Activated CD4-positive, CD25-positive, alpha-beta regulatory T cell treated with anti-CD3 and anti-CD28 coated beads, Interleukin-2, amount 50 U/mL, for 16 hours (primary cell): ENCODE measurements at regions not wholly inside any gene's neighbourhood (a gene's known extent, or its start where the extent isn't known, plus 50 kb on each side); places are given as distances from the start of the nearest gene placed in this dataset.

Source experiments
- DNase-seq: peaks from one replicate; pipeline ENCODE4 v3.0.0-alpha.2; 2020; ENCODE audit warnings: low read depth, low spot score

DNA sequence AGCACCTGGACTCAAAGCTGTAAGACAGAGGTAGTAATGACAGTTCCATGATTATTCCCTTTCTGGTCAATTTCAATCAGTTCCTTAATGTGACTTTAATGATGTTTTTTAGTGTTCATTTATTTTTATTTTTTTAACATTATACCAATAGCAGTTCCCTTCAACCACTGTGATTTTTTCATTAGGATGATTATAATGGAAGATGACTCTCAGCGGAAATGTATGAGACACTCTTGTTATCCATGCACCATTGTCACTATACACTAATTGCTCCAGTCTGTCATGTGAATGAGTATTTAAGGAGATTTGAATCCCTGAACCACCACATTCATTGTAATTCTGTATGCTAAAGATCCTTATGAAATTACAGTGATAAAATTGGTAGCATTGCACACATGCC is 2102.3 kb upstream of the AGA start:
- DNase-seq = no peak

DNA sequence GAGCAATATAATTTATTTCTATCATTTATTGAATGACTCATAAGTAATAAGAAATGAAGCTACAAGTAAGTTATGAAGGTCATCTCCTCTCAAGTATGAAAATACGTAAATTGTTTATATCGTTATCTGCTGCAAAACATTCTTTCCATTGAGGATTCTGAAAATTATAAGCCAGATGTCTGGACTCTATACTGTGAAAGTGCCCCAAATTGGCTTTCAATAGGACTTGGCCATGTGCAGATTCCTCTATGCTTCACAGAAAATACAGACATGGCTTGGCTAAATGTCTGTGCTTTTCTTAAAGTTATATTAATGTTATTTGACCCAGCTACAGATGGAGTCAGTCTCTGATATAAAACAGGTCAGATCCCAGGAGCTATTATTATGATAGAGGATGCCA is 2109.9 kb upstream of the AGA start:
- no peak for DNase-seq

- DNase-seq = no peak
Measured at GRCh38 chr4:179563741-179564140, 2121.5 kb upstream of the AGA start.

GRCh38 chr4:179569549-179569948 is 2127.3 kb upstream of the AGA start:
- no peak for DNase-seq

DNA sequence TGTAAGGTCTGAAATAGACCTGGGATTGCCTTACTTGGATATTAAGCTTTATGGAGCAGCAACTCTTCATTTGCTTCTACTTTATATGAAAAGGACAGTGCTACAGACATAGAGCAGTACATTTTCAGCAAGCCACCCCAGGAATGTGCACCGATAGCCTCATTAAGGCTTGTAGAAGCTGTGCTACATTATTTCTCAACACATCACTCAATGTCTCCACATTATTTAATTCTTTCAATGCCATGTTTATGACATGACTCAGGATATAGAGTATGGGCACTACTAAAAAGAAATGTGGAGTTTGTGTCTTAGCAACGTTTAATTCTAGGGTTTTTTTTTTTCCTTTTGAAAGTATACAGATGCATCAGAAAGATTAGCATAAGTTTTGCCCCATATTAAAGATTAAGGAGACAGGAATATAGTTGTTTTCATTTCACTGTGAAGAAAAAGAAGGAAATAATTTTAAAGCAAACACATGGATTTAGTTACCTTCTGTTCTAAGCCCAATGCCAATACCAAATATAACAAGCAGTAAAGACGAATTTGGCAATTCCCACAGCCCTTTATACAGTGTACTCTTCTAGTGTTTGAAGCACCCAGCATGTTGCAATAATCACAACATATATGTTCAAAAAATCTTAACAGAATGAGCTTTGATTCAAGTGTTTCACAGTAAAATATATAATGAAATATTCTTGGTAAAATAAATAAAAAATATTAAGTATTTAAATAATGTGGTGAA is 2140.1 kb upstream of the AGA start:
- no peak for DNase-seq

DNA sequence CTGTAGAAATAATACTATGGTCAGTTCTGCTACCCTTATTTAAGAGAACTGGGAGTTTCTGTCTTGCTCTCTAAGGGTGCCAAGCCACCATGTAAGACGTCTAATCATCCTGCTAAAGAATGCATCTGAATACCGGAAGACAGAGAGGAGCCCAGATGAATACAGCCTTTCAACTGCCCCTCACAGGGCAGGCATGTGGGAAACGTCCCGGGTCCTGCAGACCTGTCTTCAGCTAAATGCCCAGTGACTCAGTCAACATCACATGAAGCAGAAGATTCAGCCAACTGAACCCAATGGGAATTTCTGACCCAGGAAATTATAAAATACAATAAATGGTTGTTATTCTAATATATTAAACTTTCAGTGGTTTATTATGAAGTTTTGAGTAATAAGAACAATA is 2141.0 kb upstream of the AGA start:
- DNase-seq = no peak

GRCh38 chr4:179584101-179584500 is 2141.9 kb upstream of the AGA start:
- no peak for DNase-seq

GRCh38 chr4:179585761-179586160 is 2143.5 kb upstream of the AGA start:
- DNase-seq = no peak

- no peak for DNase-seq
Measured at GRCh38 chr4:179586460-179586859, 2144.2 kb upstream of the AGA start.

DNA sequence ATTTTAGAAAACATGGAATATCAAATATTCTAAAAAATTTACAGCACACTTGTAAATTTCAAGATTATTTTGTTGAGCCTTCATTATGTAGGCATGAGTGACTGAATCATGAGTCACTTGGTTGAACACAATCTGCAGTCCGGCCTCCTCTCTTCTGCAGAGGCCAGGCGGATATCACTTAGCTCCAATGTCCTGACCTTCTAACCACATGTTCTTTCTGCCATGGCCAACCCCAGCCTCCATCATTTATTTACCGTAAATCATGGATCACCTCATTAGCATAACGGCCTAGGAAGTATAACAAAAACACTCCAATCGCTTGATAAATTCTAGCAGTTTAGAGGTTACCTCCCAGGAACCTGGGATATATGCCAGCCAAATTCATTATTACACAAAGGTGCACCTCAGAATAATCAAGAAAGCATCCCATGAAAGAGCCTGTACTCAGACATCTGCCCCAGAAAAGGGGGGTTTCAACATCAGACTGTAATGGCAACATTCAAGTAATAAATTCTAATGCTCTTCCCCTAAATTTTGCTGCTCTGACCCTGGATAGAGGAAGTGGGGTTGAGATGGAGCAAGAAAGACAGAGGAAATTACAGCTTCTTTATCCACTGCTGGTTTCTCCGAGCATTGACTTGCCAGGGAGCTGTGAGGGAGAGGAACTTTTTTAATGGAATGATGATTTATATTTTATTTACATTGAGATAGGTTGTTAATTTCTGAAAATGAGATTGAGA is 2153.6 kb upstream of the AGA start:
- no peak for DNase-seq

- no peak for DNase-seq
Measured at GRCh38 chr4:179596621-179597020, 2154.4 kb upstream of the AGA start.

- DNase-seq = no peak
Measured at GRCh38 chr4:179597301-179597700, 2155.1 kb upstream of the AGA start.

DNA sequence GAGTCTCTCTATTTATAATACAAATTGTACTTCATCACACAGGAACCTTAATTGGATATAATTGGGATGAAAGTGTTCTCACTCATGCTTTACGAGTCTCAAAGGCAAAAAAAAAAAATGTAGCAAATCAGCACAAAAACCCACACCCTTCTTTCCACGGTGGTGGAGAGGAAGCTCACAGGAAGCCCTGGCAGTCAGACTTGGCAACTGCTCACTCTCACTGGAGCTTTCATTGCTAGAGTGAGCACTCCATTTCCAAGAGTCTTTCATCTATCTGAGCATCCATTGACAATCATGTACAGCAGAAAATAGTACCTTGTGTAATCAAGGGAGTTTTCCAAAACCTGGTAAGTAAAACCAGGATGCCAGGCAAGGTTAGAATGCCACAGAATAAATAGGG is 2159.4 kb upstream of the AGA start:
- no peak for DNase-seq

DNA sequence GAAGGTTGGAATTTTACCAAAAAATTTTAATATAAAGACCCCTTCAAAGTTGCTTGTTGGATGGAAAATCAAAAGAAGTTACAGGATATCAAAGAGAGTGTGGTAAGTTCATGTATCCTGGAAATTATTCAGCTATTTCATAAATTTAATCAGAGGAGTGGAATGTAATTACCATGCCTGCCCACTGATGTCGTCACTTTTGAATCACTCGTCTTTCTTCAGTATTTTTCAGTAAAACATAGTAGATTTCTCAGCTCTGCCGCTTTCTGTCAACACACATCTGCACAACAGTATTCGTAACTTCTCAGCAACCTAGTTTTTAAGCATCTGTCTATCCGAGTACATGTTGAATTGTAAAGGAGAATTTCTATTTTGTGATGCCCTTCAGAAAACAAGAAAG is 2163.0 kb upstream of the AGA start:
- no peak for DNase-seq

GRCh38 chr4:179607003-179607402 is 2164.8 kb upstream of the AGA start:
- DNase-seq = no peak

- DNase-seq = no peak
Measured at GRCh38 chr4:179615704-179616103, 2173.5 kb upstream of the AGA start.

- DNase-seq = no peak
Measured at GRCh38 chr4:179618966-179619365, 2176.7 kb upstream of the AGA start.

GRCh38 chr4:179624768-179625181 is 2182.5 kb upstream of the AGA start:
- DNase-seq = no peak

- DNase-seq = no peak
Measured at GRCh38 chr4:179625406-179625805, 2183.2 kb upstream of the AGA start.

DNA sequence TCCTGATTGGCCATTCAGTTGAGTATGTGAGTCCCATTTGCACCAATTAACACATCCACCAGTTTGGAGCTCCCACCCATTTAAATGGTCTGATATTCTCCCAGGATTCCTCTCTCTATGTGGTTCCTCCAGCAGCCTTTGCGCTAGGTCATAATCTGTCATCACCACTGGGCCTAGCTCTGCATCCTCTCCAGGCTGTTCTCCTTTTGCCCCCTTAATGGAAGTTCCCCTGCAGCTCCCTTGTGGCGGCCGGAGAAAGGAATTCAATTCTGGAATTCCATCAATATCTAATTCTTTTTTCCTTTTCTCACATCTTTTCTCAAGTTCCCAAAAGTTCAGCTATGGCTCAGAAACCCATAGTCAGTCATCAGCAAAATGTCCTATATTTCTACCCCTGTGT is 2184.4 kb upstream of the AGA start:
- no peak for DNase-seq

- DNase-seq = no peak
Measured at GRCh38 chr4:179631321-179631720, 2189.1 kb upstream of the AGA start.

DNA sequence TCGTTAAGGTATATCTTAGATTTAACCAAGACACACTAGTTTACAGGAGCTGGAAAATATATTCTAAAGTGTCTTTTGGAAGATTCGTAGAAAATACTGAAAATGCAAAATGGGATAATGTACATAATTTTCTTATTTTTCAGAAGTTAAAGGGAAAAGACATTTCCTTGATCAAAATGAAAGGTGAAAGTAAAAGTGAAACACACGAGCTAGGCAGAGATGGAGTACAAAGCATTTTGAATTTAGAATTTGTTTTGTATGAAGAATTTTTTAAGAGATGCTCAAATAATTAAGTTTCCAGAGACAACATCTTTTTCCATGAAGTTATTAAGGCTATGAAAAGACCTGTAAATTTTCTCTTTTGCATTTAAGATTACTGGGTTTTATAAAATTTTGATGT is 2192.6 kb upstream of the AGA start:
- no peak for DNase-seq

DNA sequence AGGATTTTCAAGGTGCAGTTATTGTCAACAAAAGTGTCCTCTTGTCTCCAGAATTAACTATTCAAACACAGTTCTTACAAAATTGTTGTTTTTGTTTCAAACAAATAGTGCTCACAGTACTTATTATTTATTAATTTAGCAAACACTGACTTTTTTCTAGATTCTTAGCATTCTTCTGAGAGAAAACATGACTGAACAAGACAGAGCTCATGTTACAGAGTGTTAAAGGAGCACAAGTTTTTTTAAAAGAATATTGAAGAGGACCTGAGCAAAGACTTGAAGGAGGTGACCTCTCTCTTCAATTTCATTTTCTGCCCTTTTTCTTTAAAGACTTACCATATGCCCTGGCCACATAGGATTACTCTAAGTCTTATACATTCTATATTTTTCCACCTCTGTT is 2220.3 kb upstream of the AGA start:
- no peak for DNase-seq
